ENCODE measurements at regions not wholly inside any gene's neighbourhood (a gene's known extent, or its start where the extent isn't known, plus 50 kb on each side); places are given as distances from the start of the nearest gene placed in this dataset.
"Not testable (repeated sequence)": the region's sequence is repeated elsewhere in the genome, so short reads cannot be mapped to it uniquely, and the experiment has no call there.

GRCh38 chr6:166713434-166714186 is 86.6 kb upstream of the RPS6KA2 start:
- Histone ChIP-seq H3K9me3 (replicated peaks; ENCODE audit: low read length) (no peaks in the 10 kb centered on the region), H3K9ac (ENCODE audit: low read depth, low read length) (no peak overlapping the region), H3K4me1 (ENCODE audit: control insufficient read depth, insufficient read depth, low read length) (peaks cover 8% of the 10 kb centered on the region), H3K4me2 (ENCODE audit: low read length) (no peak overlapping the region), H3K36me3 (ENCODE audit: insufficient read depth, low read length) (no peaks in the 10 kb centered on the region), H3K27me3 (ENCODE audit: control insufficient read depth, insufficient read depth, low read length) (peaks cover 2% of the 10 kb centered on the region), H3K4me3 (ENCODE audit: low read length) (no peak overlapping the region)

- no peak overlapping the region for H3K4me2 ChIP-seq (ENCODE audit: low read length)
- no peaks in the 10 kb centered on the region for H3K9me3 ChIP-seq (replicated peaks; ENCODE audit: low read length)
- no peaks in the 10 kb centered on the region for H3K36me3 ChIP-seq (ENCODE audit: insufficient read depth, low read length)
- no peak overlapping the region for H3K9ac ChIP-seq (ENCODE audit: low read depth, low read length)
- H3K27me3 ChIP-seq (ENCODE audit: control insufficient read depth, insufficient read depth, low read length): peaks cover 2% of the 10 kb centered on the region
- peaks cover 8% of the 10 kb centered on the region for H3K4me1 ChIP-seq (ENCODE audit: control insufficient read depth, insufficient read depth, low read length)
- no peak overlapping the region for H3K4me3 ChIP-seq (ENCODE audit: low read length)
Observed at GRCh38 chr6:166712286-166713228, 85.5 kb upstream of the RPS6KA2 start.

DNA sequence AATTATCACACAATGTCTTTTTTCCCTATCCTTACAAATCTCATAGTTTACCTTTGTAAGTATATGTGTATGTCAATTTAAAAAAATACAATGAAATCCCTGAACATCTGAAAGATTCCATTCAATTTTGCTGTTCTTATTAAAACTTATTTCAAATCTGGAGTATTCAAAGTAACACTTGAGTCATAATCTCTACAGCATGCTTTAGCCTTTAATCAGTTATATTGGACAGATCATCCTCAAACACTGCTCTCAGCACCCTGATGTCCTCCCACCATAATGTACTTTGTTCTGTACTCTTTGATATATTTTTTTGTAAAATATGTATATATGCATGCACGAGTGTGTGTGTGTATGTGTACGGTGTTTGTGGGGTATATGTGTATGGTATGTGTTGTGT is 83.0 kb upstream of the RPS6KA2 start:
- H3K36me3 ChIP-seq (ENCODE audit: insufficient read depth, low read length): no peaks in the 10 kb centered on the region
- H3K27me3 ChIP-seq (ENCODE audit: control insufficient read depth, insufficient read depth, low read length): peaks cover 13% of the 10 kb centered on the region
- H3K9me3 ChIP-seq (replicated peaks; ENCODE audit: low read length): no peaks in the 10 kb centered on the region
- H3K9ac ChIP-seq (ENCODE audit: low read depth, low read length): no peak overlapping the region
- H3K4me2 ChIP-seq (ENCODE audit: low read length): no peak overlapping the region
- H3K4me1 ChIP-seq (ENCODE audit: control insufficient read depth, insufficient read depth, low read length): peaks cover 8% of the 10 kb centered on the region
- H3K4me3 ChIP-seq (ENCODE audit: low read length): no peak overlapping the region

GRCh38 chr6:166708460-166708859 is 81.4 kb upstream of the RPS6KA2 start:
- H3K4me2 ChIP-seq (ENCODE audit: low read length): no peak overlapping the region
- no peaks in the 10 kb centered on the region for H3K9me3 ChIP-seq (replicated peaks; ENCODE audit: low read length)
- no peak overlapping the region for H3K4me3 ChIP-seq (ENCODE audit: low read length)
- no peak overlapping the region for H3K9ac ChIP-seq (ENCODE audit: low read depth, low read length)
- no peaks in the 10 kb centered on the region for H3K36me3 ChIP-seq (ENCODE audit: insufficient read depth, low read length)
- peaks cover 30% of the 10 kb centered on the region for H3K27me3 ChIP-seq (ENCODE audit: control insufficient read depth, insufficient read depth, low read length)
- H3K4me1 ChIP-seq (ENCODE audit: control insufficient read depth, insufficient read depth, low read length): peaks cover 8% of the 10 kb centered on the region

DNA sequence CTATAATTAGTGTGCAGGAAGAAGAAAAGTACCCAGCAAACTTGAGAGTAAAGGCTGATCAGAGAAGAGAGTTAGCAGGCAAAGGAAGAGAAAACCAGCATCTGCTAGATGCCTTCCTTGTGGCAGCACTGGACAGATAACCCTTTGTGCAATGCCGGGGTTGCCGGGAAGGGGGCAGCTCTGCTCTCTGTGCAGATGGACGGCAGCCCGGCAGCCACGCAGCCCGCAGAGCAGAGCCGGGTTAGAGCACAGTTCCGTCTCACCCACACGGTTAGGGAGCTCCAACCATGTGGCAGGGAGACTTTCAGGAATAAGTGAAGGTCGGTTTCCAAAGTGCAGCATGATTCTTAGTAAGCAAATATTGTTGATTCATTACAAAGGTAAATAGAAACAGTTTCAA is 80.0 kb upstream of the RPS6KA2 start:
- H3K9ac ChIP-seq (ENCODE audit: low read depth, low read length): no peak overlapping the region
- peaks cover 8% of the 10 kb centered on the region for H3K4me1 ChIP-seq (ENCODE audit: control insufficient read depth, insufficient read depth, low read length)
- H3K4me3 ChIP-seq (ENCODE audit: low read length): no peak overlapping the region
- H3K4me2 ChIP-seq (ENCODE audit: low read length): no peak overlapping the region
- no peaks in the 10 kb centered on the region for H3K9me3 ChIP-seq (replicated peaks; ENCODE audit: low read length)
- no peaks in the 10 kb centered on the region for H3K36me3 ChIP-seq (ENCODE audit: insufficient read depth, low read length)
- H3K27me3 ChIP-seq (ENCODE audit: control insufficient read depth, insufficient read depth, low read length): peaks cover 43% of the 10 kb centered on the region

- no peak overlapping the region for H3K4me2 ChIP-seq (ENCODE audit: low read length)
- no peaks in the 10 kb centered on the region for H3K4me1 ChIP-seq (ENCODE audit: control insufficient read depth, insufficient read depth, low read length)
- no peak overlapping the region for H3K9ac ChIP-seq (ENCODE audit: low read depth, low read length)
- no peak overlapping the region for H3K4me3 ChIP-seq (ENCODE audit: low read length)
- H3K27me3 ChIP-seq (ENCODE audit: control insufficient read depth, insufficient read depth, low read length): peaks cover 57% of the 10 kb centered on the region
- H3K36me3 ChIP-seq (ENCODE audit: insufficient read depth, low read length): no peaks in the 10 kb centered on the region
- no peaks in the 10 kb centered on the region for H3K9me3 ChIP-seq (replicated peaks; ENCODE audit: low read length)
Observed at GRCh38 chr6:166705069-166705468, 78.0 kb upstream of the RPS6KA2 start.

- H3K9ac ChIP-seq (ENCODE audit: low read depth, low read length): no peak overlapping the region
- peaks cover 58% of the 10 kb centered on the region for H3K27me3 ChIP-seq (ENCODE audit: control insufficient read depth, insufficient read depth, low read length)
- no peak overlapping the region for H3K4me3 ChIP-seq (ENCODE audit: low read length)
- no peaks in the 10 kb centered on the region for H3K36me3 ChIP-seq (ENCODE audit: insufficient read depth, low read length)
- H3K4me2 ChIP-seq (ENCODE audit: low read length): no peak overlapping the region
- no peaks in the 10 kb centered on the region for H3K4me1 ChIP-seq (ENCODE audit: control insufficient read depth, insufficient read depth, low read length)
- no peaks in the 10 kb centered on the region for H3K9me3 ChIP-seq (replicated peaks; ENCODE audit: low read length)
Observed at GRCh38 chr6:166704171-166704570, 77.1 kb upstream of the RPS6KA2 start.

- Histone ChIP-seq H3K4me3 (ENCODE audit: low read length) (no peak overlapping the region), H3K4me1 (ENCODE audit: control insufficient read depth, insufficient read depth, low read length) (no peaks in the 10 kb centered on the region), H3K9me3 (replicated peaks; ENCODE audit: low read length) (no peaks in the 10 kb centered on the region), H3K36me3 (ENCODE audit: insufficient read depth, low read length) (no peaks in the 10 kb centered on the region), H3K4me2 (ENCODE audit: low read length) (no peak overlapping the region), H3K27me3 (ENCODE audit: control insufficient read depth, insufficient read depth, low read length) (peaks cover 67% of the 10 kb centered on the region), H3K9ac (ENCODE audit: low read depth, low read length) (no peak overlapping the region)
Observed at GRCh38 chr6:166703149-166703710, 76.2 kb upstream of the RPS6KA2 start.

DNA sequence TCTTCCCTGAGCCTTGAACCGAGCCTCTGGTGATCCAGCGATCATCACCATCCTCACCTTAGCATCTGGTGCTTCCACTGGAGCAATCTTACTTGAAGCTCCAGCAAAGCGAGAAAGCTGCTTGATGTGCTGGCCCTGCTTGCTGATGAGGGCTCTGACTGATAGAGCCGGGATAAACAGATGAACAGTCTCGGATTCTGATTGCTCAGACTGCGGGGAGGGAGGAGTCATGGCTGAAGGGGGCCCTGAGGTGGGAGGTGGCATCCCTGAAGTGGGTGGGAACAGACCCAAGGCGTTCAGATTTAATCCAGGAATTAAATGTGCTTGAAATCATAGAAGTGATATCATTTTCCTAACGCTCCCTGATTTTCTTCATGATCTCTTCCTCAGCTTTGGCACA is 74.4 kb upstream of the RPS6KA2 start:
- H3K27me3 ChIP-seq (ENCODE audit: control insufficient read depth, insufficient read depth, low read length): peaks cover 85% of the 10 kb centered on the region

GRCh38 chr6:166700871-166701270 is 73.8 kb upstream of the RPS6KA2 start:
- not testable (repeated sequence) for H3K4me1 ChIP-seq (ENCODE audit: control insufficient read depth, insufficient read depth, low read length); H3K4me3 ChIP-seq (ENCODE audit: low read length); H3K4me2 ChIP-seq (ENCODE audit: low read length); H3K9me3 ChIP-seq (replicated peaks; ENCODE audit: low read length); H3K36me3 ChIP-seq (ENCODE audit: insufficient read depth, low read length); H3K9ac ChIP-seq (ENCODE audit: low read depth, low read length)
- peaks cover 81% of the 10 kb centered on the region for H3K27me3 ChIP-seq (ENCODE audit: control insufficient read depth, insufficient read depth, low read length)

More for the DNA sequence above, 74.4 kb upstream of the RPS6KA2 start:
- H3K36me3 ChIP-seq (ENCODE audit: insufficient read depth, low read length); H3K9me3 ChIP-seq (replicated peaks; ENCODE audit: low read length); H3K4me2 ChIP-seq (ENCODE audit: low read length); H3K4me1 ChIP-seq (ENCODE audit: control insufficient read depth, insufficient read depth, low read length); H3K9ac ChIP-seq (ENCODE audit: low read depth, low read length); H3K4me3 ChIP-seq (ENCODE audit: low read length): not testable (repeated sequence)

GRCh38 chr6:166697113-166697512 is 70.1 kb upstream of the RPS6KA2 start:
- Histone ChIP-seq H3K4me2 (ENCODE audit: low read length) (no peak overlapping the region), H3K4me1 (ENCODE audit: control insufficient read depth, insufficient read depth, low read length) (no peaks in the 10 kb centered on the region), H3K36me3 (ENCODE audit: insufficient read depth, low read length) (no peaks in the 10 kb centered on the region), H3K4me3 (ENCODE audit: low read length) (no peak overlapping the region), H3K9ac (ENCODE audit: low read depth, low read length) (no peak overlapping the region), H3K9me3 (replicated peaks; ENCODE audit: low read length) (no peaks in the 10 kb centered on the region), H3K27me3 (ENCODE audit: control insufficient read depth, insufficient read depth, low read length) (peaks cover 55% of the 10 kb centered on the region)
